T47D (cell line): ENCODE measurements at regions not wholly inside any gene's neighbourhood (a gene's known extent, or its start where the extent isn't known, plus 50 kb on each side); places are given as distances from the start of the nearest gene placed in this dataset.
"Not testable (repeated sequence)": the region's sequence is repeated elsewhere in the genome, so short reads cannot be mapped to it uniquely, and the experiment has no call there.

ENCODE experiments used
- DNase-seq, 2 experiments: peaks; one replicate each; pipeline versions ENCODE4 v3.0.0 to v3.0.0-alpha.2; 2011 to 2012; ENCODE audit warnings: low read depth in 1 of 2, low spot score in 1 of 2
- JUND ChIP-seq: IDR thresholded peaks from 2 replicates; pipeline ENCODE4 v1.6.1; 2012; ENCODE audit warnings: low read depth
- in situ Hi-C: cut with HindIII; loops from 2 replicates; pipeline ENCODE4 v1.10.0; 2016; ENCODE audit warnings: low sequenced_read_pairs, low pct_unique_long_range_greater_than_20kb

GRCh38 chr4:132312521-132312920 lies 836.6 kb upstream of the PCDH10 start:
- TF ChIP-seq JUND, result no peak
- DNase-seq, result no peak
- in situ Hi-C loops, result no loop called here

- in situ Hi-C loops, result no loop called here
- DNase-seq, result no peak
- no peak for TF ChIP-seq JUND
Measured at GRCh38 chr4:132313852-132314251, 835.2 kb upstream of the PCDH10 start.

- in situ Hi-C loops, result no loop called here
- no peak for TF ChIP-seq JUND
- DNase-seq, result no peak
Measured at GRCh38 chr4:132316738-132317137, 832.4 kb upstream of the PCDH10 start.

- in situ Hi-C loops, result no loop called here
- no peak for TF ChIP-seq JUND
- no peak for DNase-seq
Measured at GRCh38 chr4:132317923-132318322, 831.2 kb upstream of the PCDH10 start.

GRCh38 chr4:132328761-132329160 lies 820.3 kb upstream of the PCDH10 start:
- DNase-seq, result no peak
- TF ChIP-seq JUND, result no peak
- in situ Hi-C loops, result no loop called here

GRCh38 chr4:132330994-132331393 lies 818.1 kb upstream of the PCDH10 start:
- no peak for TF ChIP-seq JUND
- DNase-seq, result no peak
- in situ Hi-C loops, result no loop called here

GRCh38 chr4:132332932-132333723 lies 816.0 kb upstream of the PCDH10 start:
- in situ Hi-C loops, result no loop called here
- TF ChIP-seq JUND, result no peak

GRCh38 chr4:132333724-132334047 lies 815.4 kb upstream of the PCDH10 start:
- in situ Hi-C loops, result no loop called here
- no peak for DNase-seq

More at GRCh38 chr4:132332932-132333723, 816.0 kb upstream of the PCDH10 start:
- DNase-seq, result peak in 1 of 2 experiments; percentile 17

GRCh38 chr4:132334081-132334480 lies 815.0 kb upstream of the PCDH10 start:
- in situ Hi-C loops, result no loop called here
- no peak for DNase-seq
- no peak for TF ChIP-seq JUND

More at GRCh38 chr4:132333724-132334047, 815.4 kb upstream of the PCDH10 start:
- no peak for TF ChIP-seq JUND

GRCh38 chr4:132344924-132345828 lies 803.9 kb upstream of the PCDH10 start:
- in situ Hi-C loops, result no loop called here
- no peak for TF ChIP-seq JUND
- peak; percentile 33 to 85 for DNase-seq

GRCh38 chr4:132346016-132346415 lies 803.1 kb upstream of the PCDH10 start:
- in situ Hi-C loops, result no loop called here
- no peak for DNase-seq
- TF ChIP-seq JUND, result no peak

GRCh38 chr4:132351606-132352005 lies 797.5 kb upstream of the PCDH10 start:
- DNase-seq, in situ Hi-C loops: not testable (repeated sequence)

- in situ Hi-C loops, result no loop called here
- DNase-seq, result no peak
- no peak for TF ChIP-seq JUND
Measured at GRCh38 chr4:132382243-132382642, 766.9 kb upstream of the PCDH10 start.
